EH (cell line): ENCODE measurements at regions not wholly inside any gene's neighbourhood (a gene's known extent, or its start where the extent isn't known, plus 50 kb on each side); places are given as distances from the start of the nearest gene placed in this dataset.

Source experiments
- DNase-seq: peaks from one replicate; pipeline ENCODE4 v3.0.0-alpha.2; 2015; ENCODE audit warnings: low read depth

- DNase-seq: no peak
Observed at GRCh38 chr16:66137853-66138252, 228.6 kb upstream of the CDH5 start.

- no peak for DNase-seq
Observed at GRCh38 chr16:66136841-66137240, 229.7 kb upstream of the CDH5 start.

GRCh38 chr16:66135838-66136237, 230.7 kb upstream of the CDH5 start:
- no peak for DNase-seq

GRCh38 chr16:66135421-66135831, 231.1 kb upstream of the CDH5 start:
- DNase-seq: peak; percentile 57

GRCh38 chr16:66134875-66135274, 231.6 kb upstream of the CDH5 start:
- no peak for DNase-seq

- DNase-seq: peak; percentile 48
Observed at GRCh38 chr16:66133643-66134338, 232.7 kb upstream of the CDH5 start.

- peak; percentile 71 for DNase-seq
Observed at GRCh38 chr16:66131895-66132294, 234.6 kb upstream of the CDH5 start.

- peak; percentile 64 for DNase-seq
Observed at GRCh38 chr16:66131156-66131807, 235.2 kb upstream of the CDH5 start.

GRCh38 chr16:66130296-66130905, 236.1 kb upstream of the CDH5 start:
- DNase-seq: peak; percentile 93

- DNase-seq: no peak
Observed at GRCh38 chr16:66129196-66129595, 237.3 kb upstream of the CDH5 start.

GRCh38 chr16:66128371-66128770, 238.1 kb upstream of the CDH5 start:
- DNase-seq: no peak

- DNase-seq: peak; percentile 22
Observed at GRCh38 chr16:66127459-66128370, 238.8 kb upstream of the CDH5 start.

- DNase-seq: no peak
Observed at GRCh38 chr16:66121466-66121865, 245.0 kb upstream of the CDH5 start.

GRCh38 chr16:66120656-66121055, 245.8 kb upstream of the CDH5 start:
- DNase-seq: peak; percentile 55

GRCh38 chr16:66116163-66117002, 250.1 kb upstream of the CDH5 start:
- DNase-seq: peak; percentile 60

GRCh38 chr16:66115373-66115772, 251.1 kb upstream of the CDH5 start:
- no peak for DNase-seq

- DNase-seq: no peak
Observed at GRCh38 chr16:66113223-66113622, 253.3 kb upstream of the CDH5 start.

GRCh38 chr16:66109677-66110076, 256.8 kb upstream of the CDH5 start:
- DNase-seq: no peak

- peak; percentile 82 for DNase-seq
Observed at GRCh38 chr16:66107661-66108060, 258.8 kb upstream of the CDH5 start.

- peak; percentile 45 for DNase-seq
Observed at GRCh38 chr16:66103211-66103610, 263.3 kb upstream of the CDH5 start.

- DNase-seq: no peak
Observed at GRCh38 chr16:66099306-66099705, 267.2 kb upstream of the CDH5 start.
